ENCODE measurements at regions not wholly inside any gene's neighbourhood (a gene's known extent, or its start where the extent isn't known, plus 50 kb on each side); places are given as distances from the start of the nearest gene placed in this dataset.

- H3K27me3 ChIP-seq (ENCODE audit: control insufficient read depth, insufficient read depth, low read length, poor library complexity, severe bottlenecking): no peaks in the 10 kb centered on the region
- H3K4me1 ChIP-seq (ENCODE audit: control insufficient read depth, insufficient read depth, low read length): no peaks in the 10 kb centered on the region
- WGBS, 2 experiments: 92 to 93% methylated on average over 14 of the region's 14 CpGs
- H3K4me3 ChIP-seq (ENCODE audit: insufficient read depth, low read depth, low read length): no peak overlapping the region
- H3K36me3 ChIP-seq (ENCODE audit: control insufficient read depth, insufficient read depth, low read length): no peaks in the 10 kb centered on the region
- H3K9me3 ChIP-seq (ENCODE audit: control insufficient read depth, low read length): no peaks in the 10 kb centered on the region
- H3K27ac ChIP-seq (ENCODE audit: insufficient read depth, low read depth, low read length, poor library complexity, severe bottlenecking): no peak overlapping the region
Observed at GRCh38 chr1:18535391-18536210, 54.9 kb downstream of the KLHDC7A start.

DNA sequence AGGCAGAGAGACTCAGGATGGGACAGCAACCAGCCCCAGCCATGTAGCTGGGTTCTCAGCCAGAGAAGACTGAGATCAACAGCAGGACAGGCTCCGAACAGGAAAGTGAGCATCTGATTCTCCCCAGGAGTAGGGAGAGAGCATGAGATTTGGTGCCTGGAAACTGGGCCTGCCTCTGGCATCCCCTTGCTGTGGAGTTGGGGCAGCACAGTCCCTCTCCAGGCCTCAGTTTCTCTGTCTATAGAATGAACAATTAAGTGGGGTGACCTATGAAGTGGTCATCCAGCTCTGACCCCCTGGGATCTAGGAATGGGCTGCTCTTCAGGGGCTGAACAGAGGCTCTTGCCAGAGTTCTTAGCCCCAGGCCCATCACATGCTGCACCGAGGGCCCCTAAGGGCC is 55.6 kb downstream of the KLHDC7A start:
- no peaks in the 10 kb centered on the region for H3K27me3 ChIP-seq (ENCODE audit: control insufficient read depth, insufficient read depth, low read length, poor library complexity, severe bottlenecking)
- WGBS, 2 experiments: 88 to 90% methylated on average over 2 of the region's 2 CpGs
- no peaks in the 10 kb centered on the region for H3K9me3 ChIP-seq (ENCODE audit: control insufficient read depth, low read length)

GRCh38 chr1:18536915-18537314 is 56.2 kb downstream of the KLHDC7A start:
- peaks cover 5% of the 10 kb centered on the region for H3K4me1 ChIP-seq (ENCODE audit: control insufficient read depth, insufficient read depth, low read length)
- no peak overlapping the region for H3K4me3 ChIP-seq (ENCODE audit: insufficient read depth, low read depth, low read length)
- no peak overlapping the region for H3K27ac ChIP-seq (ENCODE audit: insufficient read depth, low read depth, low read length, poor library complexity, severe bottlenecking)
- H3K36me3 ChIP-seq (ENCODE audit: control insufficient read depth, insufficient read depth, low read length): no peaks in the 10 kb centered on the region
- 93 to 94% methylated on average over 9 of the region's 9 CpGs for WGBS, 2 experiments
- no peaks in the 10 kb centered on the region for H3K27me3 ChIP-seq (ENCODE audit: control insufficient read depth, insufficient read depth, low read length, poor library complexity, severe bottlenecking)
- no peaks in the 10 kb centered on the region for H3K9me3 ChIP-seq (ENCODE audit: control insufficient read depth, low read length)

More for the DNA sequence above, 55.6 kb downstream of the KLHDC7A start:
- H3K4me1 ChIP-seq (ENCODE audit: control insufficient read depth, insufficient read depth, low read length): no peaks in the 10 kb centered on the region
- H3K36me3 ChIP-seq (ENCODE audit: control insufficient read depth, insufficient read depth, low read length): no peaks in the 10 kb centered on the region
- H3K4me3 ChIP-seq (ENCODE audit: insufficient read depth, low read depth, low read length): no peak overlapping the region
- no peak overlapping the region for H3K27ac ChIP-seq (ENCODE audit: insufficient read depth, low read depth, low read length, poor library complexity, severe bottlenecking)

- 91 to 94% methylated on average over 16 of the region's 16 CpGs for WGBS, 2 experiments
Observed at GRCh38 chr1:18537386-18538306, 56.9 kb downstream of the KLHDC7A start.

DNA sequence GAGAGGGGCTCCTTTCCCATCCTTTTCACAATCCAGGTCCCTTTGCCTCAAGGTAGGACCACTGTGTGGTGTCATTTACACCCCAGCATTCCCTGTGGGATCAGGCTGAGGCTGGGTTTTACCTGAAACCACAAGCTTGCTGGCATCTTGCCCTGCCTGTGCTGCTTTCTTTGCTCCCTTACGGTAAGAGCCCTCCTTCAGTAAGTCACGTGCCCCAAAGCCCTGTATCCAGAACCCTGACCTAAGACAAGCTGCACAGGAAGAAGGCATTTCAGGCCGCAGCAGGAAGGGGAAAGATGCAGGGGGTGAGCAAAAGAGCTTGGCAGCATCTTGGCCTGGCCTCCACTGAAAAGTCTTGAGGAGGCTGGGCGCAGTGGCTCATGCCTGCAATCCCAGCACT is 58.4 kb downstream of the KLHDC7A start:
- no peak overlapping the region for H3K27ac ChIP-seq (ENCODE audit: insufficient read depth, low read depth, low read length, poor library complexity, severe bottlenecking)
- WGBS, 2 experiments: 92% methylated on average over 4 of the region's 4 CpGs
- no peak overlapping the region for H3K4me3 ChIP-seq (ENCODE audit: insufficient read depth, low read depth, low read length)
- H3K9me3 ChIP-seq (ENCODE audit: control insufficient read depth, low read length): no peaks in the 10 kb centered on the region
- H3K4me1 ChIP-seq (ENCODE audit: control insufficient read depth, insufficient read depth, low read length): peaks cover 18% of the 10 kb centered on the region
- H3K27me3 ChIP-seq (ENCODE audit: control insufficient read depth, insufficient read depth, low read length, poor library complexity, severe bottlenecking): no peaks in the 10 kb centered on the region
- H3K36me3 ChIP-seq (ENCODE audit: control insufficient read depth, insufficient read depth, low read length): no peaks in the 10 kb centered on the region

More at GRCh38 chr1:18537386-18538306, 56.9 kb downstream of the KLHDC7A start:
- no peaks in the 10 kb centered on the region for H3K36me3 ChIP-seq (ENCODE audit: control insufficient read depth, insufficient read depth, low read length)
- peaks cover 12% of the 10 kb centered on the region for H3K4me1 ChIP-seq (ENCODE audit: control insufficient read depth, insufficient read depth, low read length)
- H3K4me3 ChIP-seq (ENCODE audit: insufficient read depth, low read depth, low read length): no peak overlapping the region
- H3K27ac ChIP-seq (ENCODE audit: insufficient read depth, low read depth, low read length, poor library complexity, severe bottlenecking): no peak overlapping the region
- no peaks in the 10 kb centered on the region for H3K9me3 ChIP-seq (ENCODE audit: control insufficient read depth, low read length)
- no peaks in the 10 kb centered on the region for H3K27me3 ChIP-seq (ENCODE audit: control insufficient read depth, insufficient read depth, low read length, poor library complexity, severe bottlenecking)

DNA sequence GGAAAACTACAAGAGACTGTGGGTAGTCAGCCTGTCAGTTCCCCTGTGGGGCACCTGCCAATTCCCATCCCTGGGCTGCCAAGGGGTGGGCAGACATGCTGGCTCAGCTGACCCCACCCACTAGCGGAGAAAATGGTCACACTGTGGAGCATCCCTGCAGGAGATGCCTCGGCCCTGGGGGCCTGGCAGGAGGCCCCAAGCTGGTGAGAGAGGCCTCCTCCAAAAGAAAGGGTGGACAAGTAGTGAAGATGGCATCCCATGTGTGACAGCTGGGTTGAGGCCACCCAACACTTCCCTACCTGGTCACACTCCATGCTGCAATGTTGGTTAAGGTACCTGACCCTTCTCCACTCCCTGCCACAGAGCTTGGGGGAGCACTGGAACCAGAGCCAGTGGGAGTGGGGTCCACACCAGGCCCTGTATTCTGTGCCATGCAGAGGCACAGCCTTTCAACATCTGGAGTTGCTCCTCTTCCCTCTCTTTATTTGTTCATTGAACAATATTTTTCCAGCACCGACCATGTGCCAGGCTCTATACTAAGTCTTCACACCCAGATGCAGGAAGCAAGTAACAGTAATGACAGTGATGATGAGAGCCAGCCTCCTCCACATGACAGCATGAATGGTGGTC is 59.5 kb downstream of the KLHDC7A start:
- no peak overlapping the region for H3K27ac ChIP-seq (ENCODE audit: insufficient read depth, low read depth, low read length, poor library complexity, severe bottlenecking)
- H3K27me3 ChIP-seq (ENCODE audit: control insufficient read depth, insufficient read depth, low read length, poor library complexity, severe bottlenecking): no peaks in the 10 kb centered on the region
- 92 to 94% methylated on average over 3 of the region's 3 CpGs for WGBS, 2 experiments
- H3K4me1 ChIP-seq (ENCODE audit: control insufficient read depth, insufficient read depth, low read length): peaks cover 18% of the 10 kb centered on the region
- H3K4me3 ChIP-seq (ENCODE audit: insufficient read depth, low read depth, low read length): no peak overlapping the region
- H3K36me3 ChIP-seq (ENCODE audit: control insufficient read depth, insufficient read depth, low read length): no peaks in the 10 kb centered on the region
- H3K9me3 ChIP-seq (ENCODE audit: control insufficient read depth, low read length): no peaks in the 10 kb centered on the region

DNA sequence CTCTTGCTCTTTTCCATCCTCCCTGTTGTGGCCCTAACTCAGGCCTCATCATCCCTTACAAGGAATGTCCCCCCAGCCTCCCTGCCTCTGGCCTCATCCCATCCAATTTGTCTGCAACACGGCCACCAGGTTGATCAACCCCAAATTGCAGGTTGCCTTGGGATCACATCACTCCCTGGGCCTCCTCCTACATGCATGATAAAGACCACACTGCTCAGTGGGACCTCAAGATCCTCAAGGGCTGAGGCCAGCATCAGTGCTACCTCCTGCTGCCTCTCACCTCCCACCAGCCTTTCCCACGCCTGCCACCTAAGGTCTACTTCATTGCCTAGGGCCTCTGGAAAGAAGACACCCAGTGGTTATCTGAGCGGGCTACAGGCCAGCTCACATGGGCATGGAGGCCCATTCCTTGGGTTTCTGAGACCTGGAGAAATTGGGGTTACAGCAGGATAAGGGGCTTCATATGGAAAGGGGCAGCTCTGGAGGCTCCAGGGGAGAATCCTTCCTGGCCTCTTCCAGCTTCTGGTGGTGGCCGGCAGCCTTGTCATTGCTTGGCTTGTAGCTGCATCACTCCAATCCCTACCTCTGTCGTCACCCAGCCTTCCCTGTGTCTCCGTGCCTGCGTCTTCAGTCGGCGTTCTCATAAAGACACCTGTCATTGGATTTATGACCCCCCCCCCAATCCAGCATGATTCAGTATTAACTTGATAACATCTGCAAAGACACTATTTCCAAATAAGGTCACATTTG is 60.5 kb downstream of the KLHDC7A start:
- Histone ChIP-seq H3K27ac (ENCODE audit: insufficient read depth, low read depth, low read length, poor library complexity, severe bottlenecking) (no peak overlapping the region), H3K4me1 (ENCODE audit: control insufficient read depth, insufficient read depth, low read length) (peaks cover 18% of the 10 kb centered on the region), H3K9me3 (ENCODE audit: control insufficient read depth, low read length) (no peaks in the 10 kb centered on the region), H3K27me3 (ENCODE audit: control insufficient read depth, insufficient read depth, low read length, poor library complexity, severe bottlenecking) (no peaks in the 10 kb centered on the region), H3K4me3 (ENCODE audit: insufficient read depth, low read depth, low read length) (no peak overlapping the region), H3K36me3 (ENCODE audit: control insufficient read depth, insufficient read depth, low read length) (no peaks in the 10 kb centered on the region)
- 91 to 92% methylated on average over 9 of the region's 9 CpGs for WGBS, 2 experiments

DNA sequence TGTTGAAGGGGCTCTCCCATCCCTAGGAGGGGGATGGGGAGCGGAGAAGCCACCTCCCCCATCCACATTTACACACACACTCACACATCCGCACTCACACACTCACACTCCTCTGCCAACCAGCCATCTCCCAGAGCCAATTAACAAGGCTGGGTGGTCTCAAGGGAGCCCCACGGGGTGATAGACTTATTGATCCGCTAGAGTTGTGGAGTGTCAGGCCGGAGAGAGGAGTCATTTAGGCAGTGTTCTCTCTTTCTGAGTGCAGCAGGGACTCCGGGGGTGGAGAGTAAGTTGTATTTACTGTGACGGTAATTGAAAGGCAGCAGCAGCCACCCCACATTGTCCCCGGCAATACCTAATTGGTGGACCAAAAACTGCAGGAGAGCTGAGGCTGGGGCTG is 61.6 kb downstream of the KLHDC7A start:
- no peaks in the 10 kb centered on the region for H3K27me3 ChIP-seq (ENCODE audit: control insufficient read depth, insufficient read depth, low read length, poor library complexity, severe bottlenecking)
- H3K9me3 ChIP-seq (ENCODE audit: control insufficient read depth, low read length): no peaks in the 10 kb centered on the region
- no peak overlapping the region for H3K27ac ChIP-seq (ENCODE audit: insufficient read depth, low read depth, low read length, poor library complexity, severe bottlenecking)
- H3K36me3 ChIP-seq (ENCODE audit: control insufficient read depth, insufficient read depth, low read length): no peaks in the 10 kb centered on the region
- 7 to 13% methylated on average over 8 of the region's 8 CpGs for WGBS, 2 experiments
- no peak overlapping the region for H3K4me3 ChIP-seq (ENCODE audit: insufficient read depth, low read depth, low read length)
- peaks cover 22% of the 10 kb centered on the region for H3K4me1 ChIP-seq (ENCODE audit: control insufficient read depth, insufficient read depth, low read length)

DNA sequence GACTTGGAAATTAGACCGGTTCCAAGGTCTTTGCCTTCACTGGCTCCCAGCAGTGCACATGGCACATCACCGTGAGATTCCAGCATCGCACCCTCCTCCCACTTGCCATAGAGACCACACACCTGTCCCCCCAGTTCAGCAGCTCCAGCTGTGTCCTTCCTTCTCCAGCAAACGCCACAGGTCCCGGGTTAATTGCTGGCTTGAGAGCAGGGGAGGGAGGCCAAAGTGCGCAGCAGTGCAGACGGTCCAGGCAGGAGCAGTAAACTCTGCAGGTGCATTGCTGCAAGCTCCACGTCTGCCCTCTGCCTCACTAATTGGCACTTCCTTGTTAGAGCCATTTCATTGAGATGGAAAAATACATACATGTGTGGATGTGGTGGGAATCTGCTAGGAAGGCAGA is 65.3 kb downstream of the KLHDC7A start:
- no peak overlapping the region for H3K27ac ChIP-seq (ENCODE audit: insufficient read depth, low read depth, low read length, poor library complexity, severe bottlenecking)
- no peak overlapping the region for H3K4me3 ChIP-seq (ENCODE audit: insufficient read depth, low read depth, low read length)
- WGBS, 2 experiments: 87 to 88% methylated on average over 8 of the region's 8 CpGs
- peaks cover 32% of the 10 kb centered on the region for H3K4me1 ChIP-seq (ENCODE audit: control insufficient read depth, insufficient read depth, low read length)
- H3K9me3 ChIP-seq (ENCODE audit: control insufficient read depth, low read length): no peaks in the 10 kb centered on the region
- no peaks in the 10 kb centered on the region for H3K36me3 ChIP-seq (ENCODE audit: control insufficient read depth, insufficient read depth, low read length)
- H3K27me3 ChIP-seq (ENCODE audit: control insufficient read depth, insufficient read depth, low read length, poor library complexity, severe bottlenecking): no peaks in the 10 kb centered on the region
